Heart left ventricle (tissue), 13 donors: ENCODE measurements at regions not wholly inside any gene's neighbourhood (a gene's known extent, or its start where the extent isn't known, plus 50 kb on each side); places are given as distances from the start of the nearest gene placed in this dataset.

Source experiments
- POLR2A ChIP-seq, 2 donors: fragments of 450-650 bp; IDR thresholded peaks; one replicate each; pipeline ENCODE4 v1.6.1; 2017; ENCODE audit warnings: antibody characterized with exemption in 2 of 2, mild to moderate bottlenecking in 2 of 2, moderate library complexity in 2 of 2
- TF ChIP-seq, protein P1 (sequence below), 12 donors: fragments of 200-600 bp; sonication (generic) in 4 of 12; IDR thresholded peaks; one replicate each; pipeline versions ENCODE4 v1.5.0 to v1.8.0; 2018 to 2022; ENCODE audit warnings: antibody characterized with exemption in 12 of 12, mild to moderate bottlenecking in 5 of 12
- donor health status: ischemic (EF 13 %, LVEDD 7.1; RV severe dilation, severe dysfunction).
- donor health status: DM: no; HTN: yes; CAD: no.
- donor health status: DM: no; HTN: no; CAD: no.
- donor health status: ischemic (EF 25% LVEDD 6.9; RV normal size, moderate dysfunction).
- donor health status: ischemic (EF 25% LVEDD 5.7; RV mildly dilated, moderate dysfunction).
- donor health status: ischemic (EF 35%, LVEDD 5.7; RV mildly dilated, moderate dysfunction).
- donor health status: nonischemic (EF 11% LVEDD 7.7; RV severe dilation, severe dysfunction).
- donor health status: DM: yes; HTN: yes; CAD: no.
- donor health status: PGD.
- donor health status: ischemic (EF 29% LVEDD 5.4; RV normal size, mild dysfunction).
- donor health status: nonischemic (EF 23%, LVEDD 6.1; RV moderate dilation, normal function).

- TF ChIP-seq, protein P1, sequence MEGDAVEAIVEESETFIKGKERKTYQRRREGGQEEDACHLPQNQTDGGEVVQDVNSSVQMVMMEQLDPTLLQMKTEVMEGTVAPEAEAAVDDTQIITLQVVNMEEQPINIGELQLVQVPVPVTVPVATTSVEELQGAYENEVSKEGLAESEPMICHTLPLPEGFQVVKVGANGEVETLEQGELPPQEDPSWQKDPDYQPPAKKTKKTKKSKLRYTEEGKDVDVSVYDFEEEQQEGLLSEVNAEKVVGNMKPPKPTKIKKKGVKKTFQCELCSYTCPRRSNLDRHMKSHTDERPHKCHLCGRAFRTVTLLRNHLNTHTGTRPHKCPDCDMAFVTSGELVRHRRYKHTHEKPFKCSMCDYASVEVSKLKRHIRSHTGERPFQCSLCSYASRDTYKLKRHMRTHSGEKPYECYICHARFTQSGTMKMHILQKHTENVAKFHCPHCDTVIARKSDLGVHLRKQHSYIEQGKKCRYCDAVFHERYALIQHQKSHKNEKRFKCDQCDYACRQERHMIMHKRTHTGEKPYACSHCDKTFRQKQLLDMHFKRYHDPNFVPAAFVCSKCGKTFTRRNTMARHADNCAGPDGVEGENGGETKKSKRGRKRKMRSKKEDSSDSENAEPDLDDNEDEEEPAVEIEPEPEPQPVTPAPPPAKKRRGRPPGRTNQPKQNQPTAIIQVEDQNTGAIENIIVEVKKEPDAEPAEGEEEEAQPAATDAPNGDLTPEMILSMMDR (IDR thresholded peaks at IDR 0.05) = no peak
- no peak for TF ChIP-seq POLR2A (IDR thresholded peaks at IDR 0.05)
Measured at GRCh38 chr5:27722337-27722736, 684.0 kb upstream of the CDH9 start.
